Vagina (tissue), 2 donors: ENCODE measurements at regions not wholly inside any gene's neighbourhood (a gene's known extent, or its start where the extent isn't known, plus 50 kb on each side); places are given as distances from the start of the nearest gene placed in this dataset.

Experiments
- DNase-seq, 2 donors: peaks; one replicate each; pipeline ENCODE4 v3.0.0-alpha.2; 2017; ENCODE audit errors: extremely low spot score in 2 of 2
- H3K27ac ChIP-seq: fragments of 200-600 bp; sonication (generic); one replicate; pipeline ENCODE4 v1.5.1; 2019
- H3K27me3 ChIP-seq: fragments of 200-600 bp; sonication (generic); one replicate; pipeline ENCODE4 v1.5.1; 2019
- H3K36me3 ChIP-seq, 2 donors: fragments of 200-600 bp; sonication (generic); one replicate each; pipeline ENCODE4 v1.5.1; 2017 to 2019
- H3K4me1 ChIP-seq: fragments of 200-600 bp; sonication (generic); one replicate; pipeline ENCODE4 v1.5.1; 2019
- H3K4me3 ChIP-seq, 2 donors: fragments of 200-600 bp; sonication (generic); 1 replicate in 1 of 2; 2 replicates in 1 of 2; pipeline ENCODE4 v1.5.1; 2016 to 2019
- H3K9me3 ChIP-seq: fragments of 200-600 bp; sonication (generic); one replicate; pipeline ENCODE4 v1.5.1; 2019
- POLR2A ChIP-seq, 2 donors: fragments of 450-650 bp; IDR thresholded peaks; one replicate each; pipeline ENCODE4 v1.6.1; 2017; ENCODE audit warnings: antibody characterized with exemption in 2 of 2, mild to moderate bottlenecking in 2 of 2, moderate library complexity in 2 of 2
- POLR2AphosphoS5 ChIP-seq, 2 donors: sonication (generic); formaldehyde crosslinking; IDR thresholded peaks; one replicate each; pipeline ENCODE4 v1.9.0; 2017; ENCODE audit warnings: antibody characterized with exemption in 2 of 2, mild to moderate bottlenecking in 2 of 2, low read depth in 1 of 2; ENCODE audit not compliant: insufficient read depth in 1 of 2
- intact Hi-C: fragments of 100-400 bp; cut with DNase I; formaldehyde crosslinking; loops from one replicate; pipeline ENCODE4 v1.15.1; 2023
- TF ChIP-seq, protein P1 (sequence below), 3 experiments: fragments of 450-650 bp in 2 of 3; fragments of 200-600 bp in 1 of 3; sonication (generic) in 1 of 3; IDR thresholded peaks; one replicate each; pipeline ENCODE4 v1.5.1; 2017 to 2019; ENCODE audit warnings: antibody characterized with exemption in 3 of 3, mild to moderate bottlenecking in 2 of 3, moderate library complexity in 2 of 3

DNA sequence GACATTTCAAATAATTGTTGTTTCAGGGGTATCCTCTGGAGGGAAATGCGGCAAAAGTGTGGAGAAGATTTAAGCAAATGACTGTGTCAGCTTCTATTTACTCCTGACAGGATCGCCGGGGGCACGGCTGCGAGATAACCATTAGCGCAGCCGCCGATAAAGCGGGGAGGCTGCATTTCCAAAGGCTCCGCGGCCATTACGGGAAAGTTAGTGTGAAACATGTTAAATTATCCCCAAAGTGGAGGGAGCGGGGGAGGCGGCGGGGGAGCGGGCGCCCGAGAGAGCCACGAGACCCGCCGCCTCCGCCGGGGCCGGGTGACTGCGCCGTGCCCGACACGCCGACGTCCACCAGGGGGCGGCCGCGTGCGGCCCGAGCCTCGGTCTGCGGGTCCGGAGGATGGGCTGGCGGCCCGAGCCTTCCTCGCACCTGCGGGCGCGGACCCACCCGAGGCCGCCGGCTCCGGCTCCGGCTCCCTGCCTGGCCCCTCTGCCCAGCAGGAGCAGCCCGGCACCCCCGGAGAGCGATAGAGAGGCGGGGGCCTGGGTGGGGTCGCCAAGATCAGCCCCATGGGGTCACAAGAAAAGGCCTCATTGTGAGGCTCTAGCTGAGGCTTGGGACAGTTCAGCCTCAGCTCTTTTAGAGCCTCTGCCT lies 74.4 kb upstream of the PAX2 start:
- TF ChIP-seq POLR2AphosphoS5 (IDR thresholded peaks at IDR 0.05; ENCODE audit: insufficient read depth in 1 of 2, low read depth in 1 of 2) = no peak
- TF ChIP-seq, protein P1, sequence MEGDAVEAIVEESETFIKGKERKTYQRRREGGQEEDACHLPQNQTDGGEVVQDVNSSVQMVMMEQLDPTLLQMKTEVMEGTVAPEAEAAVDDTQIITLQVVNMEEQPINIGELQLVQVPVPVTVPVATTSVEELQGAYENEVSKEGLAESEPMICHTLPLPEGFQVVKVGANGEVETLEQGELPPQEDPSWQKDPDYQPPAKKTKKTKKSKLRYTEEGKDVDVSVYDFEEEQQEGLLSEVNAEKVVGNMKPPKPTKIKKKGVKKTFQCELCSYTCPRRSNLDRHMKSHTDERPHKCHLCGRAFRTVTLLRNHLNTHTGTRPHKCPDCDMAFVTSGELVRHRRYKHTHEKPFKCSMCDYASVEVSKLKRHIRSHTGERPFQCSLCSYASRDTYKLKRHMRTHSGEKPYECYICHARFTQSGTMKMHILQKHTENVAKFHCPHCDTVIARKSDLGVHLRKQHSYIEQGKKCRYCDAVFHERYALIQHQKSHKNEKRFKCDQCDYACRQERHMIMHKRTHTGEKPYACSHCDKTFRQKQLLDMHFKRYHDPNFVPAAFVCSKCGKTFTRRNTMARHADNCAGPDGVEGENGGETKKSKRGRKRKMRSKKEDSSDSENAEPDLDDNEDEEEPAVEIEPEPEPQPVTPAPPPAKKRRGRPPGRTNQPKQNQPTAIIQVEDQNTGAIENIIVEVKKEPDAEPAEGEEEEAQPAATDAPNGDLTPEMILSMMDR (IDR thresholded peaks at IDR 0.05) = peak in 1 of 3 experiments; percentile 21
- H3K4me3 ChIP-seq = no peak overlapping the region
- no peak for DNase-seq
- no peaks in the 10 kb centered on the region for H3K36me3 ChIP-seq
- H3K27ac ChIP-seq = no peak overlapping the region
- H3K27me3 ChIP-seq = no peaks in the 10 kb centered on the region
- H3K4me1 ChIP-seq = peaks cover 7% of the 10 kb centered on the region
- H3K9me3 ChIP-seq = no peaks in the 10 kb centered on the region
- intact Hi-C loops = no loop called here

DNA sequence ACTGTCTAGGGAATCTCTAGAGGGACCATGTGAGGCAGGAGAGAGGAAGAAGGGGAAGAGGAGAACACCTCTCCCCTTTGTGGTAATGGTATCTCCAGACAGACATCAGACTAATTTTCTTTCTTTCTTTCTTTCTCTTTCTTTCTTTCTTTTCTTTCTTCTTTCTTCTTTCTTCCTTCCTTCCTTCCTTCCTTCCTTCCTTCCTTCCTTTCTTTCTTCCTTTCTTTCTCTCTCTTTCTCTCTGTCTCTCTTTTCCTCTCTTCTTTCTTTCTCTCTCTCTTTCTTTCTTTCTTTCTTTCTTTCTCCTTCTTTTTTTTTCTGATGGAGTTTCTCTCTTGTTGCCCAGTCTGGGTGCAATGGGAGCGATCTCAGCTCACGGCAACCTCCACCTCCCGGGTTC lies 73.2 kb upstream of the PAX2 start:
- Histone ChIP-seq H3K9me3 (no peaks in the 10 kb centered on the region), H3K36me3 (no peaks in the 10 kb centered on the region), H3K4me3 (no peak overlapping the region), H3K27me3 (no peaks in the 10 kb centered on the region), H3K27ac (no peak overlapping the region), H3K4me1 (peaks cover 7% of the 10 kb centered on the region)
- no peak for TF ChIP-seq POLR2AphosphoS5 (IDR thresholded peaks at IDR 0.05; ENCODE audit: insufficient read depth in 1 of 2, low read depth in 1 of 2)
- TF ChIP-seq, protein P1 (IDR thresholded peaks at IDR 0.05) = no peak
- no peak for TF ChIP-seq POLR2A (IDR thresholded peaks at IDR 0.05)
- intact Hi-C loops = no loop called here
- DNase-seq = no peak

DNA sequence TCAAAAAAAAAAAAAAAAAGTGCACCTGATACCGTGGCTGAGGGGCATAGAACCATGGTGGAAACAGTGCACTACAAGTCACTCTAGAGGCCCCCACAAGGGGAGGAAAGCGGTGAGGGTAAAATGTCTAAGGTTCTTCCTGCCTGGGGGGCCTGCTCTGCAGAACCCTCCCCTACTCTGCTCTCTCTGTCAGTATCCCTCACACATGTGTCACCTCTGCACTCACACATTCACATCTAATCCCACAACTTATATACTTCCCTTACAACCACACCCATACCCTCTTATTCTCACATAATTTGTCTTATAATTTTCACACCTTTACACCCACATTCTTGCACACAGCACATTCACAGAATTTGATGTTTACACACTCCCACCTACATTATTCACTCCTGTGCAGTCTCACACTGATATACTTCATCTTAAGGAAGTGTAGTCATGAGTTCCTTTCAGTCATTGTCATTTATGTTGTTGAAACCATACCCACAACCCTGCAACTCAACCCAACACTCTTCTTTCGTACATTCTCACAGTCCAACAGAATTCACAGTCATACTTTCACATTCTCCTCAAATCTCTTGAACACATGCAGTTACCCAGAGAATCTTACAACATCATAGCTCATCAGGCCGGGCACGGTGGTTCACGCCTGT lies 68.0 kb upstream of the PAX2 start:
- no peaks in the 10 kb centered on the region for H3K36me3 ChIP-seq
- peaks cover 6% of the 10 kb centered on the region for H3K4me1 ChIP-seq
- no peak overlapping the region for H3K4me3 ChIP-seq
- no peak overlapping the region for H3K27ac ChIP-seq
- TF ChIP-seq, protein P1 (IDR thresholded peaks at IDR 0.05) = no peak
- TF ChIP-seq POLR2AphosphoS5 (IDR thresholded peaks at IDR 0.05; ENCODE audit: insufficient read depth in 1 of 2, low read depth in 1 of 2) (no peak), POLR2A (IDR thresholded peaks at IDR 0.05) (no peak)
- no peaks in the 10 kb centered on the region for H3K9me3 ChIP-seq
- H3K27me3 ChIP-seq = no peaks in the 10 kb centered on the region
- intact Hi-C loops = no loop called here
- no peak for DNase-seq

DNA sequence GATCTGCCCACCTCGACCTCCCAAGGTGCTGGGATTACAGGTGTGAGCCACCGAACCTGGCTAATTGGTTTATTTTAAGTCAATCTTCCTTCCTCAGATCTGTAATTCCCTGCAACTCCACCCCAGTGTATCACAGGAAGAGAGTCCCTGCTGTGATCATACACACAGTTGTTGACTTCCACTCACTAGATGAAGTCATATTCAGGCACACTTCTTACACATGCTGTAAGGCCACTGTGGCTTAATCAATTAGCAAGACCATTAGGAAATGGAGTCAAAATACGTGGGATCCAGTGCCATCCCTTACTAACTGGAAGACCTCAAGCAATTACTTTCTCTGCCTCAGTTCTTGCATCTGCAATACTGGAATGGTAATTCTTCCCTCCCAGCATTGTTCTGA lies 66.1 kb upstream of the PAX2 start:
- Histone ChIP-seq H3K36me3 (no peaks in the 10 kb centered on the region), H3K9me3 (no peaks in the 10 kb centered on the region), H3K4me1 (peaks cover 6% of the 10 kb centered on the region), H3K4me3 (no peak overlapping the region), H3K27me3 (no peaks in the 10 kb centered on the region), H3K27ac (no peak overlapping the region)
- no peak for TF ChIP-seq POLR2A (IDR thresholded peaks at IDR 0.05)
- TF ChIP-seq POLR2AphosphoS5 (IDR thresholded peaks at IDR 0.05; ENCODE audit: insufficient read depth in 1 of 2, low read depth in 1 of 2) = no peak
- TF ChIP-seq, protein P1 (IDR thresholded peaks at IDR 0.05) = no peak
- intact Hi-C loops = no loop called here
- DNase-seq = no peak

DNA sequence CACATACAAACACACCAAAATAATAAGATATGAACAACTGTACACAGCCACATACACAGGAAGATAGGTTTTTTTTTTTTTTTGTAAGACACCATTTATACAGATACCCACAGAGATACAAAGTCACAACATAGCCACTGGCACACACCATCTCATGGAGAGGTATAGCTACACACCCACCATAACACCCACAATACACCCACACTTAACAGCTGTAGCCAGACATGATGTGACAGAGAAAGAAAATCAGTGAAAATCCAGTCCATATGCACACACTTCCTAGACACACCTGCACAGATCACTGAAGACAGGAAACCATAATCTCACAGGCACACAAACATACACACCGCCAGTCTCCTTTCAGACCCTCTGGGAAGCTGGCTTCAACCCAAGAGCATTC lies 62.4 kb upstream of the PAX2 start:
- no peak overlapping the region for H3K27ac ChIP-seq
- no peaks in the 10 kb centered on the region for H3K36me3 ChIP-seq
- H3K4me3 ChIP-seq = no peak overlapping the region
- no peaks in the 10 kb centered on the region for H3K9me3 ChIP-seq
- DNase-seq = no peak
- H3K27me3 ChIP-seq = peaks cover 4% of the 10 kb centered on the region
- TF ChIP-seq, protein P1 (IDR thresholded peaks at IDR 0.05) = no peak
- TF ChIP-seq POLR2AphosphoS5 (IDR thresholded peaks at IDR 0.05; ENCODE audit: insufficient read depth in 1 of 2, low read depth in 1 of 2) (no peak), POLR2A (IDR thresholded peaks at IDR 0.05) (no peak)
- intact Hi-C loops = no loop called here
- H3K4me1 ChIP-seq = peaks cover 6% of the 10 kb centered on the region
